ENCODE measurements at regions not wholly inside any gene's neighbourhood (a gene's known extent, or its start where the extent isn't known, plus 50 kb on each side); places are given as distances from the start of the nearest gene placed in this dataset.

- TF ChIP-seq CTCF (conservative IDR thresholded peaks at IDR 0.05) = no peak
- no peak for TF ChIP-seq ZFX (IDR thresholded peaks at IDR 0.05)
Observed at GRCh38 chr5:36359267-36359666, 57.6 kb upstream of the RANBP3L start.
